CD4-positive, alpha-beta T cell treated with Interleukin-4 for 4 hours (primary cell): ENCODE measurements at regions not wholly inside any gene's neighbourhood (a gene's known extent, or its start where the extent isn't known, plus 50 kb on each side); places are given as distances from the start of the nearest gene placed in this dataset.
"Not testable (repeated sequence)": the region's sequence is repeated elsewhere in the genome, so short reads cannot be mapped to it uniquely, and the experiment has no call there.

Source experiments
- DNase-seq: peaks from one replicate; pipeline ENCODE4 v3.0.0-alpha.2; 2020

DNA sequence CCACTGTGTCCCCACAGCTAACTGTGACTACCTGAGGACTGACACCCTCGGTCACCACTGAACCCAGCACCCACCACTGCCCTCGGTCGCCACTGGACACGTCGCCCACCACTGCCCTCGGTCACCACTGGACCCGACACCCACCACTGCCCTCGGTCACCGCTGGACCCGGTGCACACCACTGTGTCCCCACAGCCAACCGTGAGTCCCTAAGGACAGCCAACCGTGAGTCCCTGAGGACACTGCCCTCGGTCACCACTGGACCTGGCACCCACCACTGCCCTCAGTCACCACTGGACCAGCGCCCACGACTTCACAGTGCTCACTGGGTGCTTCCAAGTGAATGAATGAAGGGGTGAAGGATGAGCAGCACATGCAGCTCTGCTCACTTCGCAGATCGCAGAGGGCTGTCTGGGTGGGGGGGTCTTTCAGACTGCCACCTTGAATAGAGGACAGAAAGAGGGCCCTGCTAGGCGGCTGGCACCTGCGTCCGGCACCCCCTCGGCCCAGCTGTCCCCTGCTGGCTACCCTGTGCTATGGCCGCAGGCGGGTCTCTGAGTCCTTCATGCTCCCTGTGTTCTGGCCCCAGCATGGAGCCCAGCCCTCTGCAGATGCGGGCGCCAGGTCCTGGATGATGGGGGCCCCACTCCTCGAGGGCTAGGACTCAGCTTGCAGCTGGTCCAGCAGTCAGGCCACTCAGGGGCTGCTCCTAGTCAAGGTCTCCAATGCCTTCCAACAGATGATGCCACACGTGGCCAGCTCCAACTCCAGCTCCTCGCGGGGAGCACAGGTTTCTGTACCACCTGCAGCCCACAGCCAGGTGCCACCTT, 51.4 kb upstream of the GPC1 start:
- DNase-seq, result no peak

DNA sequence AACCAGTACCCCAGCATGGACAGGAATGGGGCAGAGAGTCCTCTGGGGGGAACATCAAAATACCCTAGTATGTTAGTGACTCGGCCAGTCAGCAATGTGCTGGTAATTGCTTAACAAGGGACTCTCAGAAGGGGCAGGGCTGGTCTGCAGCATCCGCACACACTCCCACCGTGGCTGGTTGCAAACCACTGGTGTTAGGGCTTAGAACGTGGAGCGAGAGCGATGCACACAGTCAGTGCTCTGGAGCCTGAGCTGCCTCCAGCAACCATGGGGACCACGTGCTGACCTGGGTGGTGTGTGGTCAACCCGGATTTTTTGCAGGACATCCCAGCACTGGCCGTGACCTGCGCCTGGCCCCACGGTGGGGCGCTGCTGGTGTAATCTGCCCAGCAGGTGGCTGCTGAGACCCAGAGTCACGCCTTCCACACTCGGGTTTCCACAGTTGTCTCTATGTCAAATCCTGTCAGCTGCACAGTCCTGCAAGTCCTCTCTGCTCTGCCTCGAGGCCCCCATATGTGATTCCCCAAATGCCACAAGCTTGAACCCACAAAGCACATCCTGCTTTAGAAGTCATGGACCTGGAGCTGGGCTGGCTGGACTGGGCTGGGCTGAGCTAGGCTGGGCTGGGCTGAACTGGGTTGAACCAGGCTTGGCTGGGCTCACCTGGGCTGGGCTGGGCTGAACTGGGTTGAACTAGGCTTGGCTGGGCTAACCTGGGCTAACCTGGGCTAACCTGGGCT, 50.6 kb upstream of the GPC1 start:
- no peak for DNase-seq

DNA sequence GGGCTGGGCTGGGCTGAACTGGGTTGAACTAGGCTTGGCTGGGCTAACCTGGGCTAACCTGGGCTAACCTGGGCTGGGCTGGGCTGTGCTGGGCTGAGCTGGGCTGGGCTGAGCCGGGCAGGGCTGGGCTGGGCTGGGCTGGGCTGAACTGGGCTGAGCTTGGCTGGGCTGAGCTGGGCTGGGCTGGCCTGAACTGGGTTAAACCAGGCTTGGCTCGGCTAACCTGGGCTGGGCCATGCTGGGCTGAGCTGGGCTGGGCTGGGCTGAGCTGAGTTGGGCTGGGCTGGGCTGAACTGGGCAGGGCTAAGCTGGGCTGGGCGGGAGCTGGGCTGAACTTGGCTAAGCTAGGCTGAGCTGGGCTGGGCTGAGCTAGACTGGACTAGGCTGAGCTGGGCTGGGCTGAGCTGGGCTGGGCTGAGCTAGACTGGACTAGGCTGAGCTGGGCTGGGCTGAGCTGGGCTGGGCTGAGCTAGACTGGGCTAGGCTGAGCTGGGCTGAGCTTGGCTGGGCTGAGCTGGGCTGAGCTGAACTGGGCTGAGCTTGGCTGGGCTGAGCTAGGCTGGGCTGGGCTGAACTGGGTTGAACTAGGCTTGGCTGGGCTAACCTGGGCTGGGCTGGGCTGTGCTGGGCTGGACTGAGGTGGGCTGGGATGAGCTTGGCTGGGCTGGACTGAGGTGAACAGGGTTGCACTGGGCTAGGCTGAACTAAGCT, 49.9 kb upstream of the GPC1 start:
- DNase-seq, result not testable (repeated sequence)
